ENCODE measurements at regions not wholly inside any gene's neighbourhood (a gene's known extent, or its start where the extent isn't known, plus 50 kb on each side); places are given as distances from the start of the nearest gene placed in this dataset.
"Not testable (repeated sequence)": the region's sequence is repeated elsewhere in the genome, so short reads cannot be mapped to it uniquely, and the experiment has no call there.

GRCh38 chr2:36035137-36035536 lies 320.4 kb upstream of the CRIM1 start:
- DNase-seq = no peak

- DNase-seq = no peak
Observed at GRCh38 chr2:36032046-36032445, 323.5 kb upstream of the CRIM1 start.

- DNase-seq = no peak
Observed at GRCh38 chr2:36031471-36031870, 324.1 kb upstream of the CRIM1 start.

GRCh38 chr2:36027616-36028015 lies 328.0 kb upstream of the CRIM1 start:
- DNase-seq = no peak

GRCh38 chr2:36013064-36013463 lies 342.5 kb upstream of the CRIM1 start:
- no peak for DNase-seq

GRCh38 chr2:36006444-36006843 lies 349.1 kb upstream of the CRIM1 start:
- DNase-seq = no peak

- no peak for DNase-seq
Observed at GRCh38 chr2:36002941-36003340, 352.6 kb upstream of the CRIM1 start.

GRCh38 chr2:35997488-35997887 lies 358.1 kb upstream of the CRIM1 start:
- no peak for DNase-seq

- DNase-seq = no peak
Observed at GRCh38 chr2:35989503-35989902, 366.1 kb upstream of the CRIM1 start.

GRCh38 chr2:35989040-35989439 lies 366.5 kb upstream of the CRIM1 start:
- DNase-seq = no peak

GRCh38 chr2:35986871-35987270 lies 368.7 kb upstream of the CRIM1 start:
- DNase-seq = no peak

- no peak for DNase-seq
Observed at GRCh38 chr2:35978218-35978617, 377.4 kb upstream of the CRIM1 start.

- no peak for DNase-seq
Observed at GRCh38 chr2:35976611-35977010, 379.0 kb upstream of the CRIM1 start.

- DNase-seq = no peak
Observed at GRCh38 chr2:35973737-35974132, 381.8 kb upstream of the CRIM1 start.

GRCh38 chr2:35973132-35973736 lies 382.3 kb upstream of the CRIM1 start:
- DNase-seq = no peak

- DNase-seq = no peak
Observed at GRCh38 chr2:35963824-35964223, 391.8 kb upstream of the CRIM1 start.

- no peak for DNase-seq
Observed at GRCh38 chr2:35963357-35963756, 392.2 kb upstream of the CRIM1 start.

GRCh38 chr2:35962585-35963146 lies 392.9 kb upstream of the CRIM1 start:
- DNase-seq = no peak

- no peak for DNase-seq
Observed at GRCh38 chr2:35960596-35960995, 395.0 kb upstream of the CRIM1 start.

- DNase-seq = not testable (repeated sequence)
Observed at GRCh38 chr2:35957053-35957452, 398.5 kb upstream of the CRIM1 start.

- no peak for DNase-seq
Observed at GRCh38 chr2:35946478-35946877, 409.1 kb upstream of the CRIM1 start.

GRCh38 chr2:35938838-35939237 lies 416.7 kb upstream of the CRIM1 start:
- no peak for DNase-seq

GRCh38 chr2:35933031-35933430 lies 422.5 kb upstream of the CRIM1 start:
- no peak for DNase-seq

- no peak for DNase-seq
Observed at GRCh38 chr2:35932276-35932963, 423.2 kb upstream of the CRIM1 start.

- DNase-seq = no peak
Observed at GRCh38 chr2:35931626-35932025, 424.0 kb upstream of the CRIM1 start.
